Pancreas (tissue), 10 donors: ENCODE measurements at regions not wholly inside any gene's neighbourhood (a gene's known extent, or its start where the extent isn't known, plus 50 kb on each side); places are given as distances from the start of the nearest gene placed in this dataset.

ENCODE experiments used
- ATAC-seq, 4 donors: fragments of 200-7000 bp; cut with Tn5 transposase; one replicate each; pipeline versions ENCODE4 v1.8.0 to v1.9.1; 2020; ENCODE audit warnings: mild to moderate bottlenecking in 4 of 4, moderate library complexity in 4 of 4
- DNase-seq, 6 donors: peaks; one replicate each; pipeline ENCODE4 v3.0.0-alpha.2; 2020
- FAIRE-seq: peaks from 2 replicates; lab custom pipeline; 2012; peaks lifted over from hg19 to GRCh38; lab: Jason Lieb, UNC
- H3K27ac ChIP-seq, 4 donors: fragments of 200-600 bp; sonication (generic); 1 replicate in 3 of 4; 2 replicates in 1 of 4; pipeline versions ENCODE4 v1.5.0 to v1.8.0; 2020
- H3K27me3 ChIP-seq, 4 donors: fragments of 200-600 bp; one replicate each; pipeline ENCODE4 v1.8.0; 2021
- H3K36me3 ChIP-seq, 3 donors: fragments of 200-600 bp; sonication (generic) in 1 of 3; one replicate each; pipeline versions ENCODE4 v1.5.0 to v1.8.0; 2020 to 2021
- H3K4me1 ChIP-seq, 3 donors: fragments of 200-600 bp; one replicate each; pipeline ENCODE4 v1.8.0; 2021
- H3K4me3 ChIP-seq, 4 donors: fragments of 200-600 bp; sonication (generic) in 2 of 4; one replicate each; pipeline versions ENCODE4 v1.5.0 to v1.8.0; 2020 to 2021
- H3K9me3 ChIP-seq, 4 donors: fragments of 200-600 bp; one replicate each; pipeline ENCODE4 v1.8.0; 2021
- CTCF ChIP-seq, 4 donors: fragments of 200-600 bp; sonication (generic) in 3 of 4; IDR thresholded peaks; one replicate each; pipeline versions ENCODE4 v1.5.0 to v1.8.0; 2021; ENCODE audit warnings: antibody characterized with exemption in 4 of 4
- WGBS, 2 donors: extraction: QIAGEN DNeasy Blood & Tissue Kit; methylation state at CpG; one replicate each; pipeline ENCODE4 v1.1.7; 2013; 5-methylcytosine and 5-hydroxymethylcytosine counted together
- intact Hi-C, 3 donors: fragments of 100-400 bp; cut with DNase I; formaldehyde crosslinking; loops; one replicate each; pipeline versions ENCODE4 v1.11.1 to v1.14.2; 2022
- donor health status: healthy with polysubstance abuse.
- donor health status: DM: no; HTN: no; CAD: no; lungs with moderate emphysema.
- donor health status: DM: no; HTN: no; CAD: no.
- donor health status: control.
- donor health status: control.
- donor health status: Bipolar disorder and iron deficiency.
- donor health status: DM: yes; HTN: yes; CAD: no.
- donor health status: DM: no; HTN: no; CAD: no.
- donor health status: DM: no; HTN: no; CAD: no.
- donor health status: DM: yes; HTN: yes; CAD: no.

DNA sequence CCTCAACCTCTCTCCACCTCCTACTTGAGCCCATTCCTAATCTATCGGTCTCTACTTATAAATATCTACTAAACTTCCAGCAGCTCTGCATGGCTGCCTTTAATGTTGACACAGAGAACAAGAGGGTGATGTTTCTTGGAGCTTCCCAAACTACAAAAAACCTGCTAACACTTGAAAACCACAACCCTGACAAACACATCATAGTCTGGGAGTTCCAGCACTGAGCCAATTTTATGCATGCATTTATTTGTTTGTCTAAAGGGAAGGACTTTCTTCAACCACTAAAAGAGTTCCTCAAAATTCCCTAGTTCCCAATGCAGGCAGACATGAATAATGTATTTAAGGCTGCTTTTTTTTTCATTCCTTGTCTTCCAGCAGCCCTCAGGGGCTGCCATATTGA, 331.8 kb upstream of the XYLT1 start:
- FAIRE-seq (no peak), DNase-seq (no peak), ATAC-seq (no peak)
- WGBS, 2 donors, result 58 to 96% methylated on average over 1 of the region's 1 CpG
- Histone ChIP-seq H3K4me1 (no peaks in the 10 kb centered on the region), H3K9me3 (no peaks in the 10 kb centered on the region), H3K36me3 (no peaks in the 10 kb centered on the region), H3K27ac (no peak overlapping the region), H3K4me3 (no peak overlapping the region), H3K27me3 (no peaks in the 10 kb centered on the region)
- TF ChIP-seq CTCF (IDR thresholded peaks at IDR 0.05), result no peak
- intact Hi-C loops, result no loop called here

- FAIRE-seq (no peak), ATAC-seq (no peak), DNase-seq (no peak)
- Histone ChIP-seq H3K27me3 (no peaks in the 10 kb centered on the region), H3K4me3 (no peak overlapping the region), H3K4me1 (no peaks in the 10 kb centered on the region), H3K9me3 (no peaks in the 10 kb centered on the region), H3K36me3 (no peaks in the 10 kb centered on the region), H3K27ac (no peak overlapping the region)
- WGBS, 2 donors, result 20 to 40% methylated on average over 1 of the region's 1 CpG
- no peak for TF ChIP-seq CTCF (IDR thresholded peaks at IDR 0.05)
- intact Hi-C loops, result no loop called here
Observed at GRCh38 chr16:17801068-17801467, 330.3 kb upstream of the XYLT1 start.

DNA sequence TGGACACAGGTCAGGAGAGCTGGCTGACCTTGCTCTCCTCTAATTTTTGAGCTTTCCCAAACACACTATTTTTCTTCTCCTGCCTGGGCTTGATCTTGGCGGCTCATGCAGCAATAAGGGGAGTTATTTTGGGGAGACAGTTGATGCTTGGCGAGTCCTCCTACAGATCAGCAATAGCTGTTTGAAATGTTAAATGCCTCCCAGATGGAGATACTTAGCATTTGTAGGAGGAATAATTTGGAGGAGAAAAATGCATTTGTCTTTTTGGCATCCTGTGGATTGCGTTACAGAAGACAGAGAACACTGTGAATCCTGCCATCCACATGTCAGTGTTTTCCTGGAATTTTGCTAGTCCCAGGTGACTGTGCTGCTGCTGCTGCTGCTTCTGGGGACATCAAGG, 328.0 kb upstream of the XYLT1 start:
- DNase-seq, result no peak
- FAIRE-seq, result no peak

DNA sequence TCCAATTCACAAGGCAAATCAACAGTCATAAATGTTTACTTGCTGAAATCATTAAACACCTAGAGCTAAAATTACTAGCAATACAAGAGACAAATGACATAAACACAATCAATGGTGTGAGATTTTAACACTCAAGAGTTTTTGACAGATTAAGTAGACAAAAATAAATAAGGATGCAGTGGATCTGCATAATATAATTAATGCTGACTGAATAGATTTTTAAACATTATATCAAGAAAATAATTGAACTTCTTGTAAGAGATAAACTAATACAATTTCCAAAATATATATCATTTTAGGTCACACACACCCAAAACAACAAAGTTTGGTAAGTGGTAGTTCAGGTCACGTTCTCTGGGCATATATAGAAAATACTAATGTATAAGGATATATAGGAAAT, 322.6 kb upstream of the XYLT1 start:
- H3K27me3 ChIP-seq, result no peaks in the 10 kb centered on the region
- WGBS, 2 donors, result 66 to 74% methylated on average over 1 of the region's 1 CpG
- H3K9me3 ChIP-seq, result no peaks in the 10 kb centered on the region
- ATAC-seq, result no peak
- H3K4me3 ChIP-seq, result no peak overlapping the region
- no peak for DNase-seq
- H3K27ac ChIP-seq, result no peak overlapping the region
- H3K4me1 ChIP-seq, result no peaks in the 10 kb centered on the region
- FAIRE-seq, result no peak
- TF ChIP-seq CTCF (IDR thresholded peaks at IDR 0.05), result no peak
- intact Hi-C loops, result no loop called here
- H3K36me3 ChIP-seq, result no peaks in the 10 kb centered on the region

More for the DNA sequence above, 328.0 kb upstream of the XYLT1 start:
- WGBS, 2 donors, result 66 to 74% methylated on average over 3 of the region's 3 CpGs
- no peaks in the 10 kb centered on the region for H3K4me1 ChIP-seq
- H3K9me3 ChIP-seq, result no peaks in the 10 kb centered on the region
- intact Hi-C loops, result no loop called here
- no peak for TF ChIP-seq CTCF (IDR thresholded peaks at IDR 0.05)
- H3K4me3 ChIP-seq, result no peak overlapping the region
- H3K27me3 ChIP-seq, result no peaks in the 10 kb centered on the region
- no peak overlapping the region for H3K27ac ChIP-seq
- no peak for ATAC-seq
- no peaks in the 10 kb centered on the region for H3K36me3 ChIP-seq

- intact Hi-C loops, result no loop called here
- ATAC-seq (no peak), DNase-seq (no peak), FAIRE-seq (no peak)
- Histone ChIP-seq H3K27me3 (no peaks in the 10 kb centered on the region), H3K27ac (no peak overlapping the region), H3K36me3 (no peaks in the 10 kb centered on the region), H3K4me1 (no peaks in the 10 kb centered on the region), H3K9me3 (no peaks in the 10 kb centered on the region), H3K4me3 (no peak overlapping the region)
- no peak for TF ChIP-seq CTCF (IDR thresholded peaks at IDR 0.05)
- 6 to 8% methylated on average over 6 of the region's 6 CpGs for WGBS, 2 donors
Observed at GRCh38 chr16:17784073-17784472, 313.3 kb upstream of the XYLT1 start.
